Parathyroid adenoma (tissue), 2 donors: ENCODE measurements at regions not wholly inside any gene's neighbourhood (a gene's known extent, or its start where the extent isn't known, plus 50 kb on each side); places are given as distances from the start of the nearest gene placed in this dataset.

ENCODE experiments used
- H2AFZ ChIP-seq: fragments of 300-600 bp; sonication (generic); one replicate; pipeline ENCODE4 v1.7.0; 2017; ENCODE audit warnings: antibody characterized with exemption, mild to moderate bottlenecking
- H3K27ac ChIP-seq: fragments of 300-600 bp; sonication (generic); one replicate; pipeline ENCODE4 v1.7.0; 2017
- H3K27me3 ChIP-seq: fragments of 300-600 bp; sonication (generic); one replicate; pipeline ENCODE4 v1.7.0; 2017; ENCODE audit warnings: low read length; ENCODE audit not compliant: control insufficient read depth, insufficient read depth
- H3K36me3 ChIP-seq: fragments of 300-600 bp; sonication (generic); one replicate; pipeline ENCODE4 v1.7.0; 2017; ENCODE audit warnings: low read length; ENCODE audit not compliant: control insufficient read depth, insufficient read depth
- H3K4me1 ChIP-seq: fragments of 300-600 bp; sonication (generic); one replicate; pipeline ENCODE4 v1.7.0; 2017; ENCODE audit warnings: control low read depth
- H3K4me2 ChIP-seq: fragments of 300-600 bp; sonication (generic); one replicate; pipeline ENCODE4 v1.7.0; 2017; ENCODE audit warnings: low read length
- H3K4me3 ChIP-seq: fragments of 300-600 bp; sonication (generic); one replicate; pipeline ENCODE4 v1.7.0; 2017; ENCODE audit warnings: low read depth, low read length
- H3K79me2 ChIP-seq: fragments of 300-600 bp; sonication (generic); one replicate; pipeline ENCODE4 v1.7.0; 2017; ENCODE audit warnings: control low read depth
- H3K9ac ChIP-seq: fragments of 300-600 bp; sonication (generic); one replicate; pipeline ENCODE4 v1.7.0; 2017; ENCODE audit warnings: mild to moderate bottlenecking
- H3K9me3 ChIP-seq: fragments of 300-600 bp; sonication (generic); one replicate; pipeline ENCODE4 v1.7.0; 2017; ENCODE audit warnings: low read length; ENCODE audit not compliant: control insufficient read depth
- CTCF ChIP-seq: fragments of 300-600 bp; sonication (generic); IDR thresholded peaks from one replicate; pipeline ENCODE4 v1.7.0; 2017; ENCODE audit warnings: antibody characterized with exemption, mild to moderate bottlenecking
- donor health status: primary hyperparathyroidism.

GRCh38 chr6:81204731-81205130 is 547.8 kb downstream of the TENT5A start:
- Histone ChIP-seq H3K27ac (no peak overlapping the region), H3K4me1 (no peaks in the 10 kb centered on the region), H3K36me3 (no peaks in the 10 kb centered on the region), H3K9ac (no peak overlapping the region), H3K27me3 (no peaks in the 10 kb centered on the region), H3K9me3 (no peaks in the 10 kb centered on the region), H2AFZ (no peak overlapping the region), H3K79me2 (no peaks in the 10 kb centered on the region), H3K4me3 (no peak overlapping the region), H3K4me2 (no peak overlapping the region)
- no peak for TF ChIP-seq CTCF

GRCh38 chr6:81194374-81194773 is 558.1 kb downstream of the TENT5A start:
- Histone ChIP-seq H3K27ac (no peak overlapping the region), H3K4me1 (no peaks in the 10 kb centered on the region), H3K4me2 (no peak overlapping the region), H3K36me3 (no peaks in the 10 kb centered on the region), H2AFZ (no peak overlapping the region), H3K79me2 (no peaks in the 10 kb centered on the region), H3K4me3 (no peak overlapping the region), H3K9ac (no peak overlapping the region), H3K27me3 (no peaks in the 10 kb centered on the region), H3K9me3 (no peaks in the 10 kb centered on the region)
- TF ChIP-seq CTCF, result no peak

GRCh38 chr6:81172056-81172740 is 580.3 kb downstream of the TENT5A start:
- Histone ChIP-seq H3K9me3 (no peaks in the 10 kb centered on the region), H3K27ac (no peak overlapping the region), H3K9ac (no peak overlapping the region), H3K4me2 (no peak overlapping the region), H3K27me3 (no peaks in the 10 kb centered on the region), H2AFZ (no peak overlapping the region), H3K79me2 (no peaks in the 10 kb centered on the region), H3K36me3 (no peaks in the 10 kb centered on the region), H3K4me1 (no peaks in the 10 kb centered on the region), H3K4me3 (no peak overlapping the region)
- TF ChIP-seq CTCF, result no peak

- no peak for TF ChIP-seq CTCF
- Histone ChIP-seq H3K27me3 (no peaks in the 10 kb centered on the region), H3K4me3 (no peak overlapping the region), H2AFZ (no peak overlapping the region), H3K36me3 (no peaks in the 10 kb centered on the region), H3K4me2 (no peak overlapping the region), H3K4me1 (no peaks in the 10 kb centered on the region), H3K9ac (no peak overlapping the region), H3K27ac (no peak overlapping the region), H3K79me2 (no peaks in the 10 kb centered on the region), H3K9me3 (no peaks in the 10 kb centered on the region)
These were observed 583.3 kb downstream of the TENT5A start for GRCh38 chr6:81169166-81169565.

- no peaks in the 10 kb centered on the region for H3K9me3 ChIP-seq
These were observed 585.7 kb downstream of the TENT5A start for GRCh38 chr6:81166770-81167169.

More at GRCh38 chr6:81166770-81167169, 585.7 kb downstream of the TENT5A start:
- H3K27ac ChIP-seq, result no peak overlapping the region
- H3K27me3 ChIP-seq, result no peaks in the 10 kb centered on the region
- H3K4me1 ChIP-seq, result no peaks in the 10 kb centered on the region
- H3K4me3 ChIP-seq, result no peak overlapping the region
- H2AFZ ChIP-seq, result no peak overlapping the region
- TF ChIP-seq CTCF, result no peak
- H3K79me2 ChIP-seq, result no peaks in the 10 kb centered on the region
- no peak overlapping the region for H3K4me2 ChIP-seq
- no peak overlapping the region for H3K9ac ChIP-seq
- no peaks in the 10 kb centered on the region for H3K36me3 ChIP-seq
